Activated CD4-positive, alpha-beta T cell treated with anti-CD3 and anti-CD28 coated beads, Interleukin-2, amount 10 ng/mL, durations not matched to agents 7 days and 5 days (primary cell): ENCODE measurements at regions not wholly inside any gene's neighbourhood (a gene's known extent, or its start where the extent isn't known, plus 50 kb on each side); places are given as distances from the start of the nearest gene placed in this dataset.

Experiments
- CTCF ChIA-PET: fragments of 350-600 bp; sonication (Branson Sonifier 250); formaldehyde crosslinking; loops from one replicate; lab custom pipeline; 2021; ENCODE audit warnings: antibody characterized with exemption; lab: Charles Lee
- POLR2A ChIA-PET: fragments of 350-600 bp; sonication (Branson Sonifier 250); formaldehyde crosslinking; loops from one replicate; lab custom pipeline; 2021; ENCODE audit warnings: antibody characterized with exemption; lab: Charles Lee
- DNase-seq: peaks from one replicate; pipeline ENCODE4 v3.0.0-alpha.2; 2020
- H3K27ac Mint-ChIP-seq: one replicate; pipeline ENCODE4 v1.8.0; 2021; ENCODE audit warnings: mild to moderate bottlenecking, moderate library complexity, mixed read lengths
- H3K27me3 Mint-ChIP-seq: one replicate; pipeline ENCODE4 v1.8.0; 2021; ENCODE audit warnings: mixed read lengths
- H3K36me3 Mint-ChIP-seq: one replicate; pipeline ENCODE4 v1.8.0; 2021; ENCODE audit warnings: low read depth, mixed read lengths
- H3K4me1 Mint-ChIP-seq: one replicate; pipeline ENCODE4 v1.8.0; 2021; ENCODE audit warnings: mixed read lengths
- H3K4me3 Mint-ChIP-seq: one replicate; pipeline ENCODE4 v1.8.0; 2021; ENCODE audit warnings: mild to moderate bottlenecking, moderate library complexity, mixed read lengths
- H3K9me3 Mint-ChIP-seq: one replicate; pipeline ENCODE4 v1.8.0; 2021; ENCODE audit warnings: mixed read lengths

DNA sequence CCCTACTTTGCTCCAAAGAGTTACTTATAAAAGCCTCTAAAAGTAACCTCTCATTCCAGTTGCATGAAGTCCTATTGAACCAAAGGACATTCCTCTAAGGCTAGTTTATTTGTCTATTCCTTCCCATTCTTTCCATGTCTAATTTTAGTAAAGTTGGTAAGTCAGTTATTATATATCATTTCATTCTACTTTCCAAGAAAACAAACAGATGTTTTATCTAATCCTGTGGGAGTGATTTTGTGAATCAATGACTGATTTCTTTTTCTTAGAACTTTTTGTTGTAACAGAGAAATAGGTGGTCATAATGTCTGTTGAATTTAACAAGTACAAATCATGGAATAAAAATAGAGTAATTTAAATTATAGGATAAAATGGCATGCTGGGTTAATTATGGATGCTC is 286.3 kb downstream of the FSIP2 start:
- H3K9me3 Mint-ChIP-seq: no peaks in the 10 kb centered on the region
- H3K4me1 Mint-ChIP-seq: no peaks in the 10 kb centered on the region
- ChIA-PET CTCF (no interaction called here), POLR2A (no interaction called here)
- no peaks in the 10 kb centered on the region for H3K27me3 Mint-ChIP-seq
- H3K4me3 Mint-ChIP-seq: no peak overlapping the region
- no peaks in the 10 kb centered on the region for H3K36me3 Mint-ChIP-seq
- H3K27ac Mint-ChIP-seq: no peak overlapping the region
- no peak for DNase-seq

DNA sequence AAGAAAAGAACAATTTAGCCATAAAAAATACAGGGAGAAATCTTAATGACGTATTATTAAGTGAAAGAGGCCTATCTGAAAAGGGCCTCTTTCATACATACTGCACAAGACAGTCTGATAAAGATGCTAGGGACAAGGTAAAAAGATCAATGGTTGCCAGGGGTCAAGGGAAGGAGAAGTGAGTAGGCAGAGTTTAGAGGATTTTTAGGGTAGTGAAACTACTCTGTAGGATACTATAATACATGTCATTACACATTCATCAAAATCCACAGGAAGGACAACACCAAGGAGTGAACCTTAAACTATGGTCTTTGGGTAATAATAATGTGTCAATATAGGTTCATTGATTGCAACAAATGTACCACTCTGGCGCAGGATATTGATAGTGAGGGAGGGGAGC is 289.3 kb downstream of the FSIP2 start:
- no peaks in the 10 kb centered on the region for H3K9me3 Mint-ChIP-seq
- H3K27me3 Mint-ChIP-seq: no peaks in the 10 kb centered on the region
- no peak for DNase-seq
- no peaks in the 10 kb centered on the region for H3K36me3 Mint-ChIP-seq
- no peak overlapping the region for H3K4me3 Mint-ChIP-seq
- no peaks in the 10 kb centered on the region for H3K4me1 Mint-ChIP-seq
- POLR2A ChIA-PET: no interaction called here
- no peak overlapping the region for H3K27ac Mint-ChIP-seq
- CTCF ChIA-PET: no interaction called here

GRCh38 chr2:186031229-186031628 is 292.6 kb downstream of the FSIP2 start:
- Mint-ChIP-seq H3K9me3 (no peaks in the 10 kb centered on the region), H3K27me3 (no peaks in the 10 kb centered on the region), H3K27ac (no peak overlapping the region), H3K4me3 (no peak overlapping the region), H3K4me1 (no peaks in the 10 kb centered on the region), H3K36me3 (no peaks in the 10 kb centered on the region)
- DNase-seq: no peak
- POLR2A ChIA-PET: no interaction called here
- CTCF ChIA-PET: interaction anchor here (0.6 kb wide), 1 partner anchor 916 kb away, joined by 4 read pairs; no protein-coding TSS in a partner anchor

DNA sequence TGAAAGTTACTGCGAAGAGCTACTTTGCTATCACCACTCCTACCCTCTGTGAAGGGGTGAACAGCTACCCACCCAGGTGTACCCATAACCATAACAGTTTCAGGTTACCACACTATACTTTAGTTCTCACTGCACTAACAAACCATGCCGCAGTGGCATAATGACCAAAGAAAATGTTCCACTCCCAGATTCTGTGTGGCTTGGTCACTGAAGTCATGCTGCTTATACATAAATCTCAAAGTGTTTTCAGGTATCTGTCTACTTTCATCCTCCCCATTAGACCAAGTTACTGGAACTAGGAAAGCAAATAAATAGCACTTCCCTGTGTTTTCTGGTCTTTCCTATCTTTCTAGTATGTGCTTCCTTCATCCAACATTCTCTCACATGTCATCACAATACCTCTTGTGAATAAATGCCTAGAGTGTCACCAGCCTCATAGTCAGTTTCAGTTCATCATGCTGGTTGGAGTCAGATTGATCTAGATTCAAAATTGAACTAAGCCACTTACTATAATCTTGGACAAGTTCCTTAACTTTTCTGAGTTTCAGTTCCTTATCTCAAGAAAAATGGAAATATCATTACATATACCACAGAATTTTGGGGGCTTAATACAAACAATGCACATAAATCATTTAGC is 293.6 kb downstream of the FSIP2 start:
- ChIA-PET CTCF (no interaction called here), POLR2A (no interaction called here)
- Mint-ChIP-seq H3K4me1 (no peaks in the 10 kb centered on the region), H3K4me3 (no peak overlapping the region), H3K9me3 (no peaks in the 10 kb centered on the region), H3K27ac (no peak overlapping the region), H3K27me3 (no peaks in the 10 kb centered on the region), H3K36me3 (no peaks in the 10 kb centered on the region)
- no peak for DNase-seq

DNA sequence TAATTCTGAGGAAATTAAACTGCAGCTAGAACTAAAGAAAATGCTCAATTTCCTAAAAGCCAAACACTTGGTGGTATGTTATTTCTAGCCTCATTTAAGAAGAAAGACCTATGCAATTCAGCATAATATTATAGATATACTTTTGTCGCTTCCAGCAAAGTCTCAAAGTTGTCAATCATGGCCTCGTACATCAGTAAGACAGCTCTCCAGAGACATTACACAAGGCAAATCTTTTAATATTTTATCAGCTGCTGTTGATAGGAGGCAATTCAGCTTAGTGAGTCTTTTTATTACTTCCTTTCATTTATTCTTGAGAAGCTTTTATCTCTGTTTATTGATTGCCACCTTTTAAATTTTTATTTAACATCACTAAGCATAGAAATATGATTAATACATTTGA is 294.3 kb downstream of the FSIP2 start:
- no peaks in the 10 kb centered on the region for H3K4me1 Mint-ChIP-seq
- POLR2A ChIA-PET: no interaction called here
- CTCF ChIA-PET: no interaction called here
- no peaks in the 10 kb centered on the region for H3K9me3 Mint-ChIP-seq
- H3K4me3 Mint-ChIP-seq: no peak overlapping the region
- H3K27me3 Mint-ChIP-seq: no peaks in the 10 kb centered on the region
- no peak for DNase-seq
- no peaks in the 10 kb centered on the region for H3K36me3 Mint-ChIP-seq
- H3K27ac Mint-ChIP-seq: no peak overlapping the region

GRCh38 chr2:186033541-186033940 is 294.9 kb downstream of the FSIP2 start:
- Mint-ChIP-seq H3K9me3 (no peaks in the 10 kb centered on the region), H3K4me1 (no peaks in the 10 kb centered on the region), H3K27ac (no peak overlapping the region), H3K36me3 (no peaks in the 10 kb centered on the region), H3K27me3 (no peaks in the 10 kb centered on the region), H3K4me3 (no peak overlapping the region)
- POLR2A ChIA-PET: interaction anchor here (0.6 kb wide), 1 partner anchor 21 kb away, joined by 3 read pairs; no protein-coding TSS in a partner anchor
- CTCF ChIA-PET: no interaction called here
- DNase-seq: no peak

DNA sequence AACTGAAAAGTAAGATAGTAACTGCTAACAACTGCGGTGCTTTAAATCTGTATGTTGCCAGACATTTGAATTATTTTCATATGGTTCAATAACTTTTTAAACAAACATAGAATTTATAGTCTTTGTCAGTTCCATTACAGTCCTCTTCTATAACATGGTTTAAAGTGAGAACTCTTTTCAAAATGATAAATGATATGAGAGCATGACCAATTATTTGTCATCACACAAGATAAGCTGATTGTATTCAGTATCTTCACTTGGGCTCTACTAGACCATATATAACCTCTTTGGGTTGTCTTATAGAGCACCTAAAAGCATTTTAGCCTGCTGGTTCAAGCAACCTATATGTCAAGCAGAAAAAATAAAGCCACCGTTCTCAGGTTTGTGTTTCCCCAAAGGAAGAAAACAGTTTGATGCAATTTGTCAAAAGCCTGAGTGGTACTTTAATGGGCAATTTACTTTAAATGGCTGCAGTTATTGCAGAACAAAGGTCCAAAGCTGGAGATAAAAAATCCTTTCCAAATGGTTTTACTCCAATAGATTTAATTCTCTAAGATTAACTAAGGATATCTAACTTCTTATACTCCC is 298.4 kb downstream of the FSIP2 start:
- Mint-ChIP-seq H3K27me3 (no peaks in the 10 kb centered on the region), H3K4me1 (no peaks in the 10 kb centered on the region), H3K9me3 (no peaks in the 10 kb centered on the region), H3K4me3 (no peak overlapping the region), H3K36me3 (no peaks in the 10 kb centered on the region), H3K27ac (no peak overlapping the region)
- POLR2A ChIA-PET: no interaction called here
- CTCF ChIA-PET: no interaction called here
- no peak for DNase-seq

DNA sequence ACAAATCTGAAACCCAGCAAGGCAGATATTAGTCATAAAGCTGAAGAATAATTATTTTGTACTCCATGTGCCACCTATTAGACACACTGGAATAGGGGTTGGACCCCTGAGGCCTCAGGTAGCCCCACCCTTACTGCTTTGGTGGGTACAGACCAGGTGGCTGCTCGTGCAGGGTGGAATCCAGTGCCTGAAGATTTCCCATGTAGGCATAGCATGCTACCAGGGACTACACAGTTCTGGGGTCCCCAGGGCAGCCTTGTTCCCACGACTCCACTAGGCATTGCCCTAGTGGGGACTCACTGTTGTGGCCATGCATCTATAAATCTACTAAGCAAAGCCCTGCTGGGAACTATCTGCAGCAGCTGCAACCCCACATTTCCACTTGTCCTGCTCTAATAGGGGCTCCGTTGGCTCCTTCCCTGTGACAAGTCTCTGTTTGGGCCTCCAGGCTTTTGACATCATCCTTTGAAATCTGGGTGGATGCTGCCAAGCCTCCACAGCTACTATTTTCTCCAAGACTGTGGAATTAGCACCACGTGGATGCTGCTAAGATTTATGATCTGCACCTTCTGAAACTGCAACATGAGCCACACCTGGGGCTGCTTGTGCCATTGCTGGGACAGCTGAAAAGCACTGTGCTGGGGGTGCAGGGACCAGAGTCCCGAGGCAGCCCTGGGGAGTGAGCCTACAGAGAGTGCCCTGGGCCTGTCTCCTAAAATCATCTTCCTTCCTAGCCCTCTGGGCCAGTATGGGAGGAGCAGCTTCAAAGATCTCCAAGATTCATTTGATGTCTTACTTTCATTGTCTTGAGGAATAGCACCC is 303.8 kb downstream of the FSIP2 start:
- no peak overlapping the region for H3K4me3 Mint-ChIP-seq
- H3K27ac Mint-ChIP-seq: no peak overlapping the region
- no peaks in the 10 kb centered on the region for H3K4me1 Mint-ChIP-seq
- H3K9me3 Mint-ChIP-seq: no peaks in the 10 kb centered on the region
- DNase-seq: no peak
- no peaks in the 10 kb centered on the region for H3K36me3 Mint-ChIP-seq
- CTCF ChIA-PET: no interaction called here
- H3K27me3 Mint-ChIP-seq: no peaks in the 10 kb centered on the region
- POLR2A ChIA-PET: no interaction called here

GRCh38 chr2:186044761-186045160 is 306.2 kb downstream of the FSIP2 start:
- no peaks in the 10 kb centered on the region for H3K27me3 Mint-ChIP-seq
- H3K4me1 Mint-ChIP-seq: no peaks in the 10 kb centered on the region
- H3K36me3 Mint-ChIP-seq: no peaks in the 10 kb centered on the region
- CTCF ChIA-PET: interaction anchor here (0.6 kb wide), 1 partner anchor 1307 kb away, joined by 3 read pairs; no protein-coding TSS in a partner anchor
- H3K4me3 Mint-ChIP-seq: no peak overlapping the region
- H3K27ac Mint-ChIP-seq: no peak overlapping the region
- no peaks in the 10 kb centered on the region for H3K9me3 Mint-ChIP-seq
- POLR2A ChIA-PET: no interaction called here
- DNase-seq: no peak

GRCh38 chr2:186052930-186053329 is 314.3 kb downstream of the FSIP2 start:
- ChIA-PET POLR2A (no interaction called here), CTCF (no interaction called here)
- H3K27me3 Mint-ChIP-seq: no peaks in the 10 kb centered on the region
- H3K4me3 Mint-ChIP-seq: no peak overlapping the region
- no peaks in the 10 kb centered on the region for H3K36me3 Mint-ChIP-seq
- no peaks in the 10 kb centered on the region for H3K9me3 Mint-ChIP-seq
- no peak for DNase-seq
- H3K27ac Mint-ChIP-seq: no peak overlapping the region
- no peaks in the 10 kb centered on the region for H3K4me1 Mint-ChIP-seq

GRCh38 chr2:186058614-186059013 is 320.0 kb downstream of the FSIP2 start:
- Mint-ChIP-seq H3K4me1 (no peaks in the 10 kb centered on the region), H3K36me3 (no peaks in the 10 kb centered on the region), H3K27me3 (no peaks in the 10 kb centered on the region), H3K9me3 (no peaks in the 10 kb centered on the region), H3K27ac (no peak overlapping the region), H3K4me3 (no peak overlapping the region)
- no peak for DNase-seq
- POLR2A ChIA-PET: no interaction called here
- CTCF ChIA-PET: interaction anchor here (0.5 kb wide), 1 partner anchor 1486 kb away, joined by 5 read pairs; no protein-coding TSS in a partner anchor

DNA sequence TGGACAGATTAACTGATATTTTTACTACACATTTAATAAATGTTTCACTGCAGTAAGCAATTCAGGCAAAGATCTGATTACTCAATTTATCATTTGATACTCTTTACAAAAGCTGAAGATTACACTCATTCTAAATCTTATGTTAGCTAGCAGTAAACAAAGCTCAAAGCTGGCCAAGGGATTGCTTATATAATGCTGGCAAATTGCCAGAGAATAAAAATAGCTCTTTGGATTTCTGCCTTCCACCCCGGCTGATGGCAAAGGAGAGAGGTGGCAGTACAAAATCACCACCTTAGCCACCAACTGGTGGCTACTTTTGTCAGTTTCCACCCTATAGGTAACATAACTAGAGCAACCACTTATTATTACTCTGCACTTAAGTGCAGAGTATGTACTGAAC is 320.5 kb downstream of the FSIP2 start:
- Mint-ChIP-seq H3K27me3 (no peaks in the 10 kb centered on the region), H3K27ac (no peak overlapping the region), H3K4me1 (no peaks in the 10 kb centered on the region), H3K9me3 (no peaks in the 10 kb centered on the region), H3K4me3 (no peak overlapping the region), H3K36me3 (no peaks in the 10 kb centered on the region)
- DNase-seq: no peak
- POLR2A ChIA-PET: no interaction called here
- CTCF ChIA-PET: interaction anchor here (0.5 kb wide), 1 partner anchor 1485 kb away, joined by 5 read pairs; no protein-coding TSS in a partner anchor

DNA sequence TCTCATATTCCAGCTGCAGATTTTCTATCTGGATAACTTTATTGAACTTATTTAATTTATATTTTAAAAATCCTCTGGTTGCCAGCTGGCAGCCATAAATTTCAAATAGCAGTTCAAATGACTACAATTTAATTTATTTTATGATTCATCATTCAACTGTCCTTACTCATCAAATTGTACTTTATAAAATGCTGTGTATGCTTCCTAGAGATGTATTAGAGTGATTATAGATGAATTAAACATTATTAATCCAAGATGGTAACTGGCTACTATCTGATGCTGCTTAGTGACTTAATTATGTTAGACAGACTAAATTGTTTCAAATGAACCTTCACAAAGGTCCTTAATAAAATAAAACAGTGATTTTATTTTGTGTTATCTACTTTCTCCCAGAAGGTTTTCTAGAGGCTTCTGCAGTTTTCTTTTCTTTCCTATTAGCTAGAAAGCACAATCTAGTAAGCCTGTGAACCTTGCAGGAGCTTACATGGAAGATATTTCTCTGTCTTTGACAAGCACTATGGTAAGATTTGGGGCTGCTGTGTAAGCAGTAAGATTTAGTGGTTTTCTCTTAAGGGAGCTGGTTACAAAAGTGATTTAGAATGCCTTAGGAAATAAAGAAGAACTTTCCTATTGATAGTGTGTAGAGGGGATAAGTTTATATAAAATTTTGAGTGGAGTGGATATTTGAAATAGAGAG is 322.3 kb downstream of the FSIP2 start:
- H3K4me3 Mint-ChIP-seq: no peak overlapping the region
- no peak for DNase-seq
- no peaks in the 10 kb centered on the region for H3K9me3 Mint-ChIP-seq
- no peaks in the 10 kb centered on the region for H3K4me1 Mint-ChIP-seq
- H3K27ac Mint-ChIP-seq: no peak overlapping the region
- ChIA-PET POLR2A (no interaction called here), CTCF (no interaction called here)
- no peaks in the 10 kb centered on the region for H3K36me3 Mint-ChIP-seq
- no peaks in the 10 kb centered on the region for H3K27me3 Mint-ChIP-seq
